GM23248 (cell line): ENCODE measurements at regions not wholly inside any gene's neighbourhood (a gene's known extent, or its start where the extent isn't known, plus 50 kb on each side); places are given as distances from the start of the nearest gene placed in this dataset.

Source experiments
- EZH2 ChIP-seq: fragments of 200-600 bp; sonication (generic); IDR thresholded peaks from 2 replicates; pipeline ENCODE4 v1.6.1; 2018; ENCODE audit warnings: antibody characterized with exemption, mild to moderate bottlenecking; ENCODE audit not compliant: insufficient read depth, poor library complexity, severe bottlenecking
- EZH2phosphoT487 ChIP-seq: fragments of 200-600 bp; sonication (generic); IDR thresholded peaks from 2 replicates; pipeline ENCODE4 v1.6.1; 2018; ENCODE audit warnings: antibody characterized with exemption, moderate library complexity, mild to moderate bottlenecking, low read depth; ENCODE audit not compliant: insufficient read depth

GRCh38 chr3:194824100-194824499, 138.4 kb downstream of the FAM43A start:
- TF ChIP-seq EZH2 (no peak), EZH2phosphoT487 (no peak)
